ENCODE measurements at regions not wholly inside any gene's neighbourhood (a gene's known extent, or its start where the extent isn't known, plus 50 kb on each side); places are given as distances from the start of the nearest gene placed in this dataset.

- no peak for DNase-seq
- no peak for ATAC-seq
- intact Hi-C loops (cut with micrococcal nuclease) = no loop called here
These were observed 195.2 kb upstream of the POU3F1 start for GRCh38 chr1:38241594-38242334.

- ATAC-seq = no peak
- no peak for DNase-seq
- intact Hi-C loops (cut with micrococcal nuclease) = no loop called here
These were observed 194.0 kb upstream of the POU3F1 start for GRCh38 chr1:38240618-38241017.

GRCh38 chr1:38239258-38239835 lies 192.8 kb upstream of the POU3F1 start:
- intact Hi-C loops (cut with micrococcal nuclease) = no loop called here
- ATAC-seq = no peak
- DNase-seq = no peak

GRCh38 chr1:38238294-38238693 lies 191.7 kb upstream of the POU3F1 start:
- no peak for ATAC-seq

GRCh38 chr1:38235705-38236104 lies 189.1 kb upstream of the POU3F1 start:
- intact Hi-C loops (cut with micrococcal nuclease) = no loop called here
- ATAC-seq = no peak

More at GRCh38 chr1:38238294-38238693, 191.7 kb upstream of the POU3F1 start:
- DNase-seq = no peak
- intact Hi-C loops (cut with micrococcal nuclease) = no loop called here

GRCh38 chr1:38231941-38232340 lies 185.3 kb upstream of the POU3F1 start:
- ATAC-seq (no peak), DNase-seq (no peak)
- intact Hi-C loops (cut with micrococcal nuclease) = no loop called here

More at GRCh38 chr1:38235705-38236104, 189.1 kb upstream of the POU3F1 start:
- DNase-seq = no peak

- ATAC-seq = no peak
- intact Hi-C loops (cut with micrococcal nuclease) = no loop called here
- DNase-seq = no peak
These were observed 182.1 kb upstream of the POU3F1 start for GRCh38 chr1:38228718-38229117.

- intact Hi-C loops (cut with micrococcal nuclease) = no loop called here
- no peak for DNase-seq
- ATAC-seq = no peak
These were observed 179.2 kb upstream of the POU3F1 start for GRCh38 chr1:38225745-38226144.

- ATAC-seq (no peak), DNase-seq (no peak)
- intact Hi-C loops (cut with micrococcal nuclease) = no loop called here
These were observed 176.8 kb upstream of the POU3F1 start for GRCh38 chr1:38223391-38223790.

- no peak for DNase-seq
- intact Hi-C loops (cut with micrococcal nuclease) = no loop called here
- no peak for ATAC-seq
These were observed 176.3 kb upstream of the POU3F1 start for GRCh38 chr1:38222891-38223290.

GRCh38 chr1:38221006-38221649 lies 174.5 kb upstream of the POU3F1 start:
- DNase-seq = no peak
- intact Hi-C loops (cut with micrococcal nuclease) = no loop called here
- no peak for ATAC-seq

- peak; percentile 96 for ATAC-seq
These were observed 170.7 kb upstream of the POU3F1 start for GRCh38 chr1:38217316-38217715.

GRCh38 chr1:38213646-38214434 lies 167.2 kb upstream of the POU3F1 start:
- intact Hi-C loops (cut with micrococcal nuclease) = no loop called here
- no peak for DNase-seq
- ATAC-seq = no peak

More at GRCh38 chr1:38217316-38217715, 170.7 kb upstream of the POU3F1 start:
- intact Hi-C loops (cut with micrococcal nuclease) = no loop called here
- peak; percentile 53 for DNase-seq

- intact Hi-C loops (cut with micrococcal nuclease) = no loop called here
- DNase-seq = no peak
- ATAC-seq = no peak
These were observed 164.2 kb upstream of the POU3F1 start for GRCh38 chr1:38210895-38211177.

GRCh38 chr1:38210021-38210894 lies 163.7 kb upstream of the POU3F1 start:
- DNase-seq = peak; percentile 61
- intact Hi-C loops (cut with micrococcal nuclease) = no loop called here
- ATAC-seq = peak; percentile 82

GRCh38 chr1:38208716-38209632 lies 162.4 kb upstream of the POU3F1 start:
- intact Hi-C loops (cut with micrococcal nuclease) = no loop called here
- DNase-seq = no peak
- ATAC-seq = no peak

GRCh38 chr1:38207906-38208305 lies 161.3 kb upstream of the POU3F1 start:
- ATAC-seq = no peak
- no peak for DNase-seq
- intact Hi-C loops (cut with micrococcal nuclease) = no loop called here

- DNase-seq (no peak), ATAC-seq (no peak)
- intact Hi-C loops (cut with micrococcal nuclease) = no loop called here
These were observed 160.7 kb upstream of the POU3F1 start for GRCh38 chr1:38207275-38207674.

Measured in left ventricle myocardium superior (tissue), 1 donor.